GM19468 (cell line): ENCODE measurements at regions not wholly inside any gene's neighbourhood (a gene's known extent, or its start where the extent isn't known, plus 50 kb on each side); places are given as distances from the start of the nearest gene placed in this dataset.
"Not testable (repeated sequence)": the region's sequence is repeated elsewhere in the genome, so short reads cannot be mapped to it uniquely, and the experiment has no call there.

Source experiments
- ATAC-seq: cut with Tn5 transposase; IDR thresholded peaks from one replicate; pipeline ENCODE4 v1.9.1; 2021; ENCODE audit warnings: mild to moderate bottlenecking, moderate library complexity, moderate number of reproducible peaks; ENCODE audit not compliant: unreplicated experiment; ENCODE audit errors: extremely low read depth

DNA sequence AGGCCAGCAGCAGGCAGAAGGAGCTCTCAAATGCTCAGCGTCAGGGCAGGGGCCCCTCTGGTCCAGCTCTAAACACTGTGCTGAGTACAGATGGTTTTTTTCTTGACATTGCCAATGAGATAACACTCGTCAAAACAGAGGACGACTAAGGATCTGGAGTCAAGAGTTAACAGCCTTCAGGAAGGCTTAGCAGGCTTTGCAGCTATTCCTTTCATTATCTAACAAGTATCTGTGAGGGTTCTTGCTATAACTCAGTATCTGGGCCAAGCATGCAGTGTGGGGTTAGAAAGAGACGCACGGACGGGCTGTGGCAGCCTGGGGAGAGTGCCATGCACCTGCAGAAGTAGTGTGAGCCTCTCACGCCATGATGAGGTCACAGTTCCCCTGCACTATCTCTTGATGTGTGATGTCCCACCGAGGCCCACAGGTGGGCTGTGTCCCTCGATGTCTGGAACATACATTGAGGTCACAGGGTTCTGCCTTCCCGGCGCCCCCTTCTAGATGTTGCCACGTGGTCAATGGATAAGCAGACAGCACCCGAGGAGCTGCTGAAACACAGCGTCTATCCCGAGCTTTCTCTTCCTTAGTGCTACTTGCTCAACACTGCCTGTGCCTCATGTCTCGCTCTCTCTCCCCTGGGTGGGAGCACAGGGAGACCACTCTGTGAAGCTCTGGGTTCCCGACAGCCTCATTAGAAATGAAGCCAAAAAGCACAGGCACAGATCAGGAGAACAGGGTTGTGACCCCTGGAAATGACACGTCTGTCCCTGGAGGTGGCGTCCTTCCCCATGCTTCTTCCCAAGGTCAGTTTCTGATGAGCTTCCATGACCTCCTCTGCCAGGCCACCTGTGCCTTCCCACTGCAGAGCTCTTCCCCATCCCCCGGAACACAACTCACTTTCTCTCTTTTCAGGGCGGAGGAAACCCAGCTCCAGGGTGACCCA is 85.5 kb upstream of the RPS6KA2 start:
- ATAC-seq, result no peak

DNA sequence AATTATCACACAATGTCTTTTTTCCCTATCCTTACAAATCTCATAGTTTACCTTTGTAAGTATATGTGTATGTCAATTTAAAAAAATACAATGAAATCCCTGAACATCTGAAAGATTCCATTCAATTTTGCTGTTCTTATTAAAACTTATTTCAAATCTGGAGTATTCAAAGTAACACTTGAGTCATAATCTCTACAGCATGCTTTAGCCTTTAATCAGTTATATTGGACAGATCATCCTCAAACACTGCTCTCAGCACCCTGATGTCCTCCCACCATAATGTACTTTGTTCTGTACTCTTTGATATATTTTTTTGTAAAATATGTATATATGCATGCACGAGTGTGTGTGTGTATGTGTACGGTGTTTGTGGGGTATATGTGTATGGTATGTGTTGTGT is 83.0 kb upstream of the RPS6KA2 start:
- no peak for ATAC-seq

DNA sequence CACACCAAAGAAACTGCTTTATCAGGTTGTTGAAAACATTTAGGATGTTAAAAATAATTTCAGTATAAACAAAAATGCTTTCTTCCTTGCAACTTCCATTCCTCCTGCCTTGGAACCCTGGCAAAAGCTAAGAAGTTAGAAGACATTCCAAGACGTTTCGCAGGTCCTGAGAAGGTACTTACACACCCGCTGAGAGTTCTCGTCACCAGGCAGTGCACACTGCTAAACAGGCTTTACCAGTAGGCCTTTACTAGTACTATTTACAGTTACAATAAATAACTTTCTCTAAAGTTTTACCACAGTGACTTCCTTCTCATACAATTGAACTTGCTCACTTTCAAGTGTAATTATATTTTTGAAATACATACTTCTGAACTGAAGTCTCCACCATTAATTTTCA is 81.4 kb upstream of the RPS6KA2 start:
- ATAC-seq, result no peak

DNA sequence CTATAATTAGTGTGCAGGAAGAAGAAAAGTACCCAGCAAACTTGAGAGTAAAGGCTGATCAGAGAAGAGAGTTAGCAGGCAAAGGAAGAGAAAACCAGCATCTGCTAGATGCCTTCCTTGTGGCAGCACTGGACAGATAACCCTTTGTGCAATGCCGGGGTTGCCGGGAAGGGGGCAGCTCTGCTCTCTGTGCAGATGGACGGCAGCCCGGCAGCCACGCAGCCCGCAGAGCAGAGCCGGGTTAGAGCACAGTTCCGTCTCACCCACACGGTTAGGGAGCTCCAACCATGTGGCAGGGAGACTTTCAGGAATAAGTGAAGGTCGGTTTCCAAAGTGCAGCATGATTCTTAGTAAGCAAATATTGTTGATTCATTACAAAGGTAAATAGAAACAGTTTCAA is 80.0 kb upstream of the RPS6KA2 start:
- ATAC-seq, result no peak

DNA sequence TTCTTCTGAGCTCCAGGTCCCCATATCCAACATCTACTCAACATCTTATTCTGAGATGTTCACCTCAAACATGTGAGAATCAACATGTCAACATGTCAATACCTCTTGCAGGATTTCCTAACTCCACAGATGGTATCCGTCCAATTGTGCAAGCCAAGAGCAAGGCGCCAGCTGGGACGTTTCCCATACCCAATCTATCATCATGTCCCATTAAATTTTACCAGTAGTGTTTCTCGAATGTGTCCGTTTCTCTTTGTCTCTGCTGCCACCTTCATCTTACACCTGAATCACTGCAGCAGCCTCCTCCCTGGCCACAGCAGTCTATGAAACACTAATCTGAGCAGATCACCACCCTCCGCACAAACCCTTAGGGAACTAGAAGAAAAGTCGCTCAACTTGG is 78.0 kb upstream of the RPS6KA2 start:
- no peak for ATAC-seq

DNA sequence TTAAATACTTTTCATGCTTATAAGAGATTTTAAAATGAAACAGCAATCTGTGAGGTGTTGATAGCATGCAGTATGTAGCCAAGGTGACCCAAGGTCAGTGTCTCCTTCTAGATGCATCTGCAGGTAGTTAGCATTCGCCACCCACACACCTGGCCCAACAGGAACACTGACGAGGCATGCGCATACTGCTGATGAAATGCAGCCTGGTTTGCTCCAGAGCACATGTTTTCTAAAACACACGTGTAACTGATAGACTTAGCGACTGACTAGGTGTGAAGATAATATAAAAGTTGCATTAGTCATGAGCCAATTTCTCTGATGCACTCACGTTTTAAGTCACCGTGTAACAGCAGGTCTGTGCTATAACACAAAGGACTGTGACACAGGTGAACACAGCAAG is 77.1 kb upstream of the RPS6KA2 start:
- ATAC-seq, result no peak

DNA sequence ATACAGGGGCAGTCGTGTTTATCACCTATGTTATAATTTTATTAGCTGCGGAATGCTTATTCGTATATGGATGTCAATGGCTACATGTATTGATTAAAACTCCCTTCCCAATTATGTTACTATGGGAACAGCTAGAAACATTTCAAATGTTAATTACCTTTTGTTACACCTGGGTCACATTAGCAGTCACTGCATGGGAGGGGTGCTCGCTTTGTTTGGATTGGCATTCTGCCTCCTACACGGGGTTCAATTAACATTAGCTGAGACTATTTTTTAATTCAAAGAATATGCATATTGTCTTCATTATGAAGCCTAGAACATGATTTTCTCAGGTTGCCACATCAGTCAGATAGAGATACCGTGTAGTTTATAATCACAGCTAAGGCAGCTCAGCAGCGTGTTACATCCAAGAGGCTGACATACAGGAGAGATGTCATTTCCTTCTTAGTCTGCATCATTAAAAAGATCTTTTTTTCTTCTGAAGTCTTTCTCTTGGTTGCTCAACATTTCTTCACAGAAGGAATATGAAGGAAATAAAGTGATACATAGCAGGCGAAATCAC is 76.2 kb upstream of the RPS6KA2 start:
- ATAC-seq, result no peak

DNA sequence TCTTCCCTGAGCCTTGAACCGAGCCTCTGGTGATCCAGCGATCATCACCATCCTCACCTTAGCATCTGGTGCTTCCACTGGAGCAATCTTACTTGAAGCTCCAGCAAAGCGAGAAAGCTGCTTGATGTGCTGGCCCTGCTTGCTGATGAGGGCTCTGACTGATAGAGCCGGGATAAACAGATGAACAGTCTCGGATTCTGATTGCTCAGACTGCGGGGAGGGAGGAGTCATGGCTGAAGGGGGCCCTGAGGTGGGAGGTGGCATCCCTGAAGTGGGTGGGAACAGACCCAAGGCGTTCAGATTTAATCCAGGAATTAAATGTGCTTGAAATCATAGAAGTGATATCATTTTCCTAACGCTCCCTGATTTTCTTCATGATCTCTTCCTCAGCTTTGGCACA is 74.4 kb upstream of the RPS6KA2 start:
- ATAC-seq, result not testable (repeated sequence)

DNA sequence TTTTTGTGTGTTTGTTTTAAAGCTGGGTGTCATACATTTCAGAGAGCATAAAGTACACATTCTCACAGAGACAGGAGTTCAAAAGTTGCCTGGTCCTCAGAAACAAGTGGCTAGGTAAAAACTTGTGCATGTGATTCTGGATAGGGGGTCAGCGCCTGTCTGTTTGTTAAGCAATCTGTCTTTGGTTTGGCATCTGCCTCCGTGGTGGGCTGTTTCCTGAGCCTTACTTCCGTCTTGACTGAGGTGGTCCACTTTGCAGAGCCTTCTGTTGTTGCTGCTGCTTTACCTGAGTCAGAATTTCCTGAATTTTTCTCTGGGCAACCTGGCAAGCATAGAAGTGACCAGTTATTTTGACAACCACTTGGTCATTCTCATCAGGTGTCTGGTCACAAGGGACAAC is 73.8 kb upstream of the RPS6KA2 start:
- ATAC-seq, result not testable (repeated sequence)

DNA sequence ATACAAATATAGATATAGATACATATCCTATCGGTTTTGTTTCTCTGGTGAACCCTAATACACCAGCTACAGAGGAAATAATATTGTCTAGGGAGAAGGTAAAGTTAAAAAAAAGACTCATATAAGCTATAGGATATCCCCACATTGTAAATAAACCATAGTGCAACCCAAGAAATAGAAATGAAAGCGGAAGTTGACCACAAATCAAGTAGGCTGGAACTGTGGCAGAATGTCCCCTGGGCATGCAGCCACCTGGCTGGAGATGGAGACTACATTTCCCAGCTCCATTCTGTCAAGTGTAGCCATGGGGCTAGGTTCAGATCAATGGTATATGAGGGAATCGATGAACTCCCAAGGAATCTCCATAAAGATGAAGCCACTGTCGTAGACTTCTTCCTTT is 70.1 kb upstream of the RPS6KA2 start:
- ATAC-seq, result no peak

DNA sequence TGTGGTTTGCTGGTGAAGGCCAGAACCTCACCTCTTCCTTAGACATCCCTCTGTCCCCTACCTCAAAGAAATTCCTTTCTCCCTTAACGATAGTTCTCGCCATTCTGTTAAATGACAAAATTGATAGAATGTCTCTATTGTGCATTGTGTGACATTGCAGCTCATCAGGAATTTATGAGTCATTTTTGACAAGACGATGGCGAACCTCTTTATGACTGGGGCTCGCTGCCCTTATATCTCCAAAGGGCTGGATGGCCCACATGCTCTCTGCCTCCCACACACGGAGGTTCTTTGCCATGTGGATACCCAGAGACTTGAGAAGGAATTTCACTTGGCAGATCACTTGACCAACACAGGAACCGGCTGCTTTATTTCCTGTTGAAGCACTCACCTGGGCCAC is 66.8 kb upstream of the RPS6KA2 start:
- ATAC-seq, result no peak

DNA sequence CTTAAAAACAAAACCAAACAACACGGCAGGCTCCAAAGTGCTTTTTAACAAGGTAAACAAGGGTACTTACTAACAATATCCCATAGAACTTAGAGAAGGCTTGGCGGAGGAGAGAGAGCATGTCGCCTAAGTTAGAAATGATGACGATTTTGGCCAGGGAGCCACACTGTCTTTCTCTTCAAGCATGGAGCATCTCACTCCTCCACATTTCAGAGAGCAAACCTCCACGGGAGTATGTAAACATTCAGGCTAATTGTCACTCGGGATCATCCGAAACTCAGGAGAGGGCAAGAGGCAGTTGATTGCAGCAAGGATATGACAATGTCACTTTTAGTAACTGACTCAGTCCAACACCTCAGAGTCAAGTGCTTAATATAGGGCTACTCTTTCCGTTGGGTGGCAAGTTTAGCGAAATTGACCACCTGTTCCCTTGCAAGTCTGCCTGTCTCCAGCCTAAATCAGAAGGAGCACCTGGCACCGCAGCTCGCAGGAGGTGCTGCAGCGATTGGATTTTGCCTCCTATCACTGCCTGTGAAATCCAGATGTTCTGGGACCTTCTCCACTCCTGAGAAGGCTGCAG is 65.8 kb upstream of the RPS6KA2 start:
- no peak for ATAC-seq

DNA sequence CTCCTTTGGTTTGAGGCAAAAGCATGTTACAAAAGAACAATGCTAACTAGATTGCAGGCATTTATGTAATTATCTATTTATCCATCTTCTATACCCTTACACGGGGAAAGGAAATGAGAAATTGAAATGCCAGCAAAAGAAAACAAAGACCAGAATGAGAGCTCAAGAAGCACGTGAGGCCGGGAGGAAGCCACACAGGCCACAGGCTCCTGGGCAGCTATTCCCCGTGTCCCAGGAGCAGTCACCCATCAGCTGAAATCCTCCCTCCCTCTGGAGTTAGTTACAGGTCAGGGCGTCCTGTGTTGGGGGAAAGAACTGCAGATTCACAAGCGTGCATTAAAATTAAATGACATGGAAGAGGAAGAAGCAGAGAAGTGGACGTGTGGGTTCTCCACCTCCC is 64.7 kb upstream of the RPS6KA2 start:
- ATAC-seq, result no peak

DNA sequence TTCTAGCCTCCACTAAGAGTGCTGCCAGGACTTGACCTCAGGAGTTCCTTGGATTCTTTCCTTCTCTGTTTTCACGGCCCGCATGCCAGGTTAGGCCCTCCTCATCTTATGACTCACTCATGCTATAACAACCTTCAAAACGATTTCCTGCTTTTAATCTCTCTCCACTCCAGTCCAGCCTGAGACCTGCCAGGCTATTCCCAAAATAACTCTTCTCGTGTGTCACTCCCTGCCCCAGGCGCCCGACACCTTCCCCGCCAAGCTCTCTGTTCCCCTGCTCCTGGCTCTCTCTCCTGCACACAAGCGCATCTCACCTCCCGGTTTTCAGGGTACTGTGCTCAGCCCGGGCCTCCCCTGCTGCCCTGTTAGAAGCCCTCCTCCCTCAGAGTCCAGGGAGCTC is 64.1 kb upstream of the RPS6KA2 start:
- ATAC-seq, result no peak

DNA sequence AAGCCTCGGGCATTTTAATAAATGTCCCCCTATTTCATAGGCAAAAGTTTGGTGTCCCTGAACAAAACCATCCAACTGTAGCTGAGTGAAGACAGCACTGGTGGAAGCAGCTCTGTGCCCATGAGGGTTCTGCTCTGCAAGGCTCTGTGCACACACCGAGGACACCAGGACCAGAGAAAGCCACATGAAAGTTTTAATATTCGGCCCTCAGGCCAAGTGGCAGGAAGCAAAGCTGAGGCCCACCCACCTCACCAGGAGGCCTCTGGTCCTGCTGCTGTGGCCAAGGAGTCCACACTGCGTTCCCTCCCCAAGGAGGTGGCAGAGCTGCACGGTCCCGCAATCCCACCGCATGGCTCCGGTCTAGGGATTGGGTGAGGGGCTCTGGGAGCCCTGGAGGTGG is 62.6 kb upstream of the RPS6KA2 start:
- ATAC-seq, result no peak

DNA sequence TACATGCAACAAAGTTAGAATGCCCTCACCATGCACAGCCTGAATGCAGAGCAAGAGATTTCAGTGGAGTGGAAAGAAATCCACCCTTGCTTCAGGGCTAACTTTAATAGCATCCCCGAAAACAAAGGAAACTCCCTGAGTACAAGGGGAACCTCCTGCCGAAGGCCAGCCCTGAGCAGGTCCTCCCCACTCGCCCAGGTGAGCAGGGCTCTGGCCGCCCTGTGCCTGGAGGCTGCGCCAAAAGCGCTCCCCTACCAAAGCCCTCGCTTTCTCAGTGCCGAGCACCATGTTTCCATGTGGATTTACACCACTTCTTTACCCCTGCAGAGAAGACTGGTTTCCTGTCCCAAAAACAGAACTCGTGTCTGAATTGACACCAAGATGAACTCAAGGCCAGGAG is 61.9 kb upstream of the RPS6KA2 start:
- ATAC-seq, result no peak

DNA sequence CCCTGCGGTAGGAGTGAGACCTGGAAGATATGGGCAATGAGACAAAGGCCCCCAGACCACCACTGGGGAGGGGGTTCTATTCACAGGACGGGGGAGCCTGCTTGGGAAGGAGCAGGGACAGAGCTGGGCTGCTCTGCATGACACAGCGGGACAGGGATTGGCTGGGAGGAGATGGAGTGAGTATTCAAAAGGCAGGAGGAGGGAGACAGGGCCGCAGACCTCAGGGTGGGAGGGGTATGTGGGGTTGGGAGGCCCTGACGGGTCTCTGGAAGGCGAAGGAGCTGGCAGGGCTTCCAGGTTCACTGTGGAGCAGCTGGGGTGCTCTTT is 60.8 kb upstream of the RPS6KA2 start:
- no peak for ATAC-seq

DNA sequence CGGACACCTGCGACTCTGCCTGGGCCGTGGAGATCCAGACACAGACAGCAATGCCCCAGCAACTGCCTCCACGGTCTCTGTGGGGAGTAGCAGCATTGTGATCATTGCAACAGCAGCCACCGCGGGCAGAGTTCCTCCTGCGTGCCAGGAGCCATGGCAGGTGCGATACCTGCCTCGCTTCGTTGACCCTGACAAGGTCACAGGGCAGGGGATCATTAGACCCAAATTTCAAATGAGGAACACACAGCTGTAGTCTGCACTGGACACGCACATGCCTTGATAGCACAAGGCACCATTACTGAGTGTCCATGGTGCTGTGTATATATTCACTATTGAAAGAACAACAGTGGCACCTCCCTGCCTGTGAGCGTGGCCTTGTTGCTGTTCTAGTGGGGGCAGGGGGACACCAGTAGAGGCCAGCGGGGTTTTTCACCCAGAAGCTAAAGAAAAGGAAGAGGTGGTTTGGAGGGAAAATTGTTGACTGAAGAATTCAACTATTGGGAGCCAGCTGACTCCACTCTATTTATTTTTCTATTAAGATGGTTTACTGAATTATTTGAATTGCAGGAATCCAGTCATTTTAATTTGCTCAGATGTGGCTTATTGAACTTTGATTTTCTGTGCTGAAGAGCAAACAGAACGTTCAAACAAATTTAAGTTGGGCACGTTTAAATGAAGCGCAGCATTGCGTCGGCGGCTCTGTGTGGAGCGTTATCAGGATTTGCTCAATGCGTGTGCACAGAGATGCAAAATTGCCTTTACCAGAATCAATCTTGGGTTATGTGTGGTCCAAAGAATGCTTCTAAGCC is 60.2 kb upstream of the RPS6KA2 start:
- ATAC-seq, result no peak

DNA sequence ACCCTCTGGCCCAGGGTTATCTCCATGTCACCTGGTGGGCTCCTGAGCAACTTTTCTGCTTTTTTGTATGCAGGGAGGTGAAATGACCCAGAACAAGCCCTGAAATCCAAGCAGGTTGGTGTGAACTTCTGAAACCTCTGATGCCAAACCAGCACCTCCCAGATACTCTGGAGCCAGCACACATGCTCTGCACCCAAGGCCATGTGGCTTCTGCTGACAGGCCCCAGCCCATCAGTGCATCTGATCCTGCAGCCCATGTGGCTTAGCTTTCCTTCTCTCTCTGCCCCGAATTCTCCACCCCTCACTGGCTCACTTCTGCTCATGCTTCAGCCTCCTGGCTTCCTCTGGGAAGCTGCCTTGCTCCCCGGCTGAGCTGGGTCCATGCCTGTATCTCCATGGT is 59.3 kb upstream of the RPS6KA2 start:
- no peak for ATAC-seq

DNA sequence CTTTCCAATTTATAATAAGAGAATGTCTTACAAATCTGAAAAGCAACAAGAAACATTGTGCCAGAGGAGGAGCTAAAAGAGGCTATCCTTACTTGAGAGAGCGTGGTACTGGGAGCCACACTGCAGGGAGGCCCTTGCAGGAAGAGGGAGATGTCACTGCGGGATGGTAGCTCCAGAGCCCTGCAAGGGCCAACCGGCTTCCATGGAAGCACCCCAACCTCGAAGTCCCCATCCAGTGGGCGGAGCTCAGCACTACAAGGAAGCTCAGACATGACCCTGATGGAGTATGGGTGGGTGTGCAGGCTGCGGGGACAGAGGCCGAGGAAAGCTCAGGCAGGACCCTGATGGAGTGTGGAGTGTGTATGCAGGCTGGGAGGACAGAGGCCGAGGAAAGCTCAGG is 57.8 kb upstream of the RPS6KA2 start:
- no peak for ATAC-seq

DNA sequence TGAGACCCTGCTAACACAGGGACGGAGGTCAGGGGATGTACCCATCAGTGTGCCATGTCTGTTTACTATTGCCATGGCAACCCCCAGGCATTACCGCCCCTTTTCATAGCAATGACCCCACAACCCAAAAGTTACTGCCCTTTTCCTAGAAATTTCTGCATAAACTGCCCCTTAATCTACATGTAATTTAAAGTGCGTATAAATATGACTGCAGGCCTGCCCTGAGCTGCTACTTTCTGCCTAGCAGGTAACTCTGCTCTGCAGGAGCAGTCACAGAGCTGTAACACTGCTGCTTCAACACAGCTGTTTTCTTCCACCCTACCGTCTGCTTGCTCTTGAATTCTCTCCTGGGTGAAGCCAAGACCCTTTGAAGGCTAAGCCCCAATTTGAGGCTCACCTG is 57.1 kb upstream of the RPS6KA2 start:
- ATAC-seq, result no peak
